D721Med (cell line): ENCODE measurements at regions not wholly inside any gene's neighbourhood (a gene's known extent, or its start where the extent isn't known, plus 50 kb on each side); places are given as distances from the start of the nearest gene placed in this dataset.

Experiments
- DNase-seq: peaks from one replicate; pipeline ENCODE4 v3.0.0; 2011; ENCODE audit warnings: low spot score; ENCODE audit not compliant: insufficient read length
- FAIRE-seq: peaks from 2 replicates; lab custom pipeline; 2011; peaks lifted over from hg19 to GRCh38; lab: Jason Lieb, UNC
- CTCF ChIP-seq: IDR thresholded peaks from 2 replicates; pipeline ENCODE4 v1.5.1; 2012; ENCODE audit warnings: mild to moderate bottlenecking, control low read depth; ENCODE audit not compliant: insufficient read depth; ENCODE audit errors: missing control alignments

- DNase-seq (no peak), FAIRE-seq (no peak)
- no peak for TF ChIP-seq CTCF
These were observed 160.1 kb downstream of the TBX15 start for GRCh38 chr1:118828038-118828437.

DNA sequence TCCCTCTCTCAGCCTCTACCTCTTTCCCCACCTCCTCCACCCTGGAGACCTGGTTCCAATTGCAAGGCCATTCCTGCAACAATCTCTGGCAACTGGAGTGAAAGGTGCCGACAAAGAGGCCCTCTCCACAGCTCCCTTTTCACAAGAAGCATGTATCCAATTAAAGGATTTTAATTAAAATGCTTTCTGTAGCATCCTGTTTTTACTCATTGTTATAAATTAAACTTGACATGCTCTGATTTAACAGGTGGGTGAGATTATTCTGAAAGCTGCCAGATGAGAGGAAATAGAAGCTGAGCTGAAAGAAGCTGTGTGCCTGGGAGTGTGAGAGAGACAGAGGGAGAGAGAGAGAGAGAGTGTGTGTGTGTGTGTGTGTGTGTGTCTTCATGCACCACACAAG is 160.5 kb downstream of the TBX15 start:
- DNase-seq, result no peak
- FAIRE-seq, result no peak
- TF ChIP-seq CTCF, result no peak

GRCh38 chr1:118827207-118827606 is 160.9 kb downstream of the TBX15 start:
- DNase-seq (no peak), FAIRE-seq (no peak)
- no peak for TF ChIP-seq CTCF

DNA sequence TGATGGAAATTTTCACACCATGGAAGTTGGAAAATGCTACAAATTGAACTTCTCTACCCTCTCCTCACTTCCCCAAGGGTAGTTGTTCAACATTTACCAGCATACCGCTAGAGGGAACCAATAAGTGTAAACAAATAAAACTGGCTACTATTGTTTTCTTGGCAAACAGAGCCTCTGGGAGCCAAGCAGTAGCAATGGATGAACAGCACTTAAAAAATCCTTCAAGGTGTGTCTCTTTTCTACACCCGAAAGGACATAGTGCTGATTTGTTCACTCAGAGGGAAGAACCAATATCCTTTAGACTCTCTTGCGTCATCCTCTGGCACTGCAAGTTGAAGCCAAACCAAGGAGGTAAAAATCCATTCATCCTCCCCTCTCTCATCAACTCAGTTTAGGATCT is 161.5 kb downstream of the TBX15 start:
- no peak for TF ChIP-seq CTCF
- no peak for FAIRE-seq
- DNase-seq, result no peak

GRCh38 chr1:118825619-118826018 is 162.5 kb downstream of the TBX15 start:
- DNase-seq, result no peak
- no peak for FAIRE-seq
- TF ChIP-seq CTCF, result no peak

GRCh38 chr1:118821801-118822200 is 166.3 kb downstream of the TBX15 start:
- FAIRE-seq, result no peak
- no peak for DNase-seq
- TF ChIP-seq CTCF, result no peak

- no peak for TF ChIP-seq CTCF
- FAIRE-seq (no peak), DNase-seq (no peak)
These were observed 167.3 kb downstream of the TBX15 start for GRCh38 chr1:118820864-118821263.
